CD4-positive, alpha-beta T cell treated with Interleukin-17A for 1 hour (primary cell): ENCODE measurements at regions not wholly inside any gene's neighbourhood (a gene's known extent, or its start where the extent isn't known, plus 50 kb on each side); places are given as distances from the start of the nearest gene placed in this dataset.
"Not testable (repeated sequence)": the region's sequence is repeated elsewhere in the genome, so short reads cannot be mapped to it uniquely, and the experiment has no call there.

ENCODE experiments used
- DNase-seq: peaks from one replicate; pipeline ENCODE4 v3.0.0-alpha.2; 2020

- DNase-seq = no peak
These were observed 743.1 kb upstream of the B3GALT2 start for GRCh38 chr1:193929374-193930033.

- no peak for DNase-seq
These were observed 741.1 kb upstream of the B3GALT2 start for GRCh38 chr1:193927550-193927949.

- DNase-seq = no peak
These were observed 740.5 kb upstream of the B3GALT2 start for GRCh38 chr1:193926956-193927355.

GRCh38 chr1:193919827-193920226 is 733.4 kb upstream of the B3GALT2 start:
- no peak for DNase-seq

GRCh38 chr1:193916452-193916851 is 730.0 kb upstream of the B3GALT2 start:
- no peak for DNase-seq

GRCh38 chr1:193914871-193915270 is 728.5 kb upstream of the B3GALT2 start:
- no peak for DNase-seq

- DNase-seq = no peak
These were observed 723.1 kb upstream of the B3GALT2 start for GRCh38 chr1:193909406-193910082.

GRCh38 chr1:193905288-193906085 is 719.1 kb upstream of the B3GALT2 start:
- no peak for DNase-seq

- DNase-seq = no peak
These were observed 705.4 kb upstream of the B3GALT2 start for GRCh38 chr1:193891788-193892187.

- no peak for DNase-seq
These were observed 704.5 kb upstream of the B3GALT2 start for GRCh38 chr1:193890935-193891334.

- no peak for DNase-seq
These were observed 698.6 kb upstream of the B3GALT2 start for GRCh38 chr1:193884848-193885558.

GRCh38 chr1:193877920-193878319 is 691.5 kb upstream of the B3GALT2 start:
- not testable (repeated sequence) for DNase-seq

GRCh38 chr1:193868425-193868824 is 682.0 kb upstream of the B3GALT2 start:
- no peak for DNase-seq

GRCh38 chr1:193856261-193856660 is 669.8 kb upstream of the B3GALT2 start:
- DNase-seq = no peak

GRCh38 chr1:193850745-193851144 is 664.3 kb upstream of the B3GALT2 start:
- no peak for DNase-seq

GRCh38 chr1:193846876-193847604 is 660.6 kb upstream of the B3GALT2 start:
- DNase-seq = no peak

GRCh38 chr1:193846411-193846810 is 660.0 kb upstream of the B3GALT2 start:
- no peak for DNase-seq

GRCh38 chr1:193841857-193842256 is 655.4 kb upstream of the B3GALT2 start:
- DNase-seq = no peak

- no peak for DNase-seq
These were observed 645.1 kb upstream of the B3GALT2 start for GRCh38 chr1:193831465-193831864.

- DNase-seq = no peak
These were observed 641.1 kb upstream of the B3GALT2 start for GRCh38 chr1:193827516-193827915.

GRCh38 chr1:193819376-193819775 is 633.0 kb upstream of the B3GALT2 start:
- DNase-seq = no peak

- DNase-seq = no peak
These were observed 620.8 kb upstream of the B3GALT2 start for GRCh38 chr1:193807208-193807607.
